Body of pancreas (tissue), 4 donors: ENCODE measurements at regions not wholly inside any gene's neighbourhood (a gene's known extent, or its start where the extent isn't known, plus 50 kb on each side); places are given as distances from the start of the nearest gene placed in this dataset.

Source experiments
- CTCF ChIP-seq, 7 experiments: fragments of 450-650 bp in 4 of 7; fragments of 200-600 bp in 3 of 7; sonication (generic) in 3 of 7; IDR thresholded peaks; one replicate each; pipeline ENCODE4 v1.5.1; 2016 to 2019; ENCODE audit warnings: antibody characterized with exemption in 7 of 7
- POLR2A ChIP-seq, 3 donors: fragments of 450-650 bp; IDR thresholded peaks; one replicate each; pipeline ENCODE4 v1.6.1; 2016; ENCODE audit warnings: antibody characterized with exemption in 3 of 3, mild to moderate bottlenecking in 2 of 3

GRCh38 chr6:76694795-76695194 is 622.3 kb upstream of the IMPG1 start:
- no peak for TF ChIP-seq POLR2A (IDR thresholded peaks at IDR 0.05)
- TF ChIP-seq CTCF (IDR thresholded peaks at IDR 0.05) = no peak
